Transverse colon (tissue), 4 donors: ENCODE measurements at regions not wholly inside any gene's neighbourhood (a gene's known extent, or its start where the extent isn't known, plus 50 kb on each side); places are given as distances from the start of the nearest gene placed in this dataset.

Experiments
- DNase-seq: peaks from one replicate; pipeline ENCODE4 v3.0.0-alpha.2; 2019
- H3K27ac ChIP-seq, 4 donors: fragments of 200-600 bp; sonication (generic); 2 replicates each; pipeline ENCODE4 v1.5.1; 2016 to 2018; ENCODE audit warnings: inconsistent platforms in 4 of 4
- H3K27me3 ChIP-seq: fragments of 200-600 bp; sonication (generic); 2 replicates; pipeline ENCODE4 v1.5.1; 2017; ENCODE audit warnings: inconsistent platforms
- H3K36me3 ChIP-seq, 4 donors: fragments of 200-600 bp; sonication (generic); 2 replicates each; pipeline ENCODE4 v1.5.1; 2017 to 2019; ENCODE audit warnings: inconsistent platforms in 4 of 4
- H3K4me1 ChIP-seq, 4 donors: fragments of 200-600 bp; sonication (generic); 2 replicates each; pipeline ENCODE4 v1.5.1; 2017 to 2020; ENCODE audit warnings: inconsistent platforms in 4 of 4
- H3K4me3 ChIP-seq, 4 donors: fragments of 200-600 bp; sonication (generic); 1 replicate in 1 of 4; 2 replicates in 3 of 4; pipeline versions ENCODE4 v1.5.1 to v1.6.1; 2017 to 2019; ENCODE audit warnings: inconsistent platforms in 4 of 4
- H3K9me3 ChIP-seq, 2 donors: fragments of 200-600 bp; sonication (generic); 2 replicates each; pipeline ENCODE4 v1.5.1; 2017 to 2019; ENCODE audit warnings: inconsistent platforms in 2 of 2
- CTCF ChIP-seq, 5 experiments: fragments of 200-600 bp in 3 of 5; fragments of 450-650 bp in 2 of 5; sonication (generic) in 3 of 5; IDR thresholded peaks; 1 replicate in 2 of 5; 2 replicates in 3 of 5; pipeline ENCODE4 v1.5.1; 2016 to 2017; ENCODE audit warnings: antibody characterized with exemption in 5 of 5, inconsistent platforms in 3 of 5, mild to moderate bottlenecking in 2 of 5, moderate library complexity in 1 of 5
- EP300 ChIP-seq: sonication (generic); formaldehyde crosslinking; IDR thresholded peaks from one replicate; pipeline ENCODE4 v1.6.1; 2017; ENCODE audit warnings: antibody characterized with exemption, low read depth
- POLR2A ChIP-seq: fragments of 450-650 bp; IDR thresholded peaks from one replicate; pipeline ENCODE4 v1.6.1; 2016; ENCODE audit warnings: antibody characterized with exemption, mild to moderate bottlenecking, moderate library complexity
- POLR2AphosphoS5 ChIP-seq, 3 donors: sonication (generic); formaldehyde crosslinking; IDR thresholded peaks; one replicate each; pipeline ENCODE4 v1.6.1; 2016; ENCODE audit warnings: antibody characterized with exemption in 3 of 3
- WGBS, 2 donors: methylation state at CpG; one replicate each; pipeline ENCODE4 v1.1.5; 2018; ENCODE audit warnings: low coverage in 1 of 2; 5-methylcytosine and 5-hydroxymethylcytosine counted together
- in situ Hi-C, 4 donors: fragments of 200-750 bp; cut with MboI; loops; one replicate each; pipeline versions ENCODE4 v1.15.0 to v1.15.1; 2017; ENCODE audit warnings: low sequenced_read_pairs in 3 of 4, low pct_ligation_motif_present in 1 of 4, low pct_unique_long_range_greater_than_20kb in 1 of 4
- intact Hi-C: fragments of 100-400 bp; cut with DNase I; formaldehyde crosslinking; loops from one replicate; pipeline ENCODE4 v1.15.1; 2023; ENCODE audit warnings: low total_unique reads

GRCh38 chr16:55263271-55264250 is 60.4 kb upstream of the IRX6 start:
- DNase-seq, result no peak
- Histone ChIP-seq H3K4me3 (no peak overlapping the region), H3K27me3 (no peaks in the 10 kb centered on the region), H3K9me3 (no peaks in the 10 kb centered on the region), H3K36me3 (no peaks in the 10 kb centered on the region), H3K4me1 (no peaks in the 10 kb centered on the region), H3K27ac (no peak overlapping the region)
- in situ Hi-C loops, result no loop called here
- TF ChIP-seq POLR2AphosphoS5 (IDR thresholded peaks at IDR 0.05), result no peak
- TF ChIP-seq CTCF (IDR thresholded peaks at IDR 0.05), result no peak
- 79 to 87% methylated on average over 3 to 9 of the region's 10 CpGs for WGBS, 2 donors
- intact Hi-C loops, result no loop called here

GRCh38 chr16:55264949-55265348 is 59.1 kb upstream of the IRX6 start:
- no peaks in the 10 kb centered on the region for H3K4me1 ChIP-seq
- no peaks in the 10 kb centered on the region for H3K9me3 ChIP-seq
- H3K27ac ChIP-seq, result no peak overlapping the region
- no peak for DNase-seq
- no peak overlapping the region for H3K4me3 ChIP-seq
- H3K36me3 ChIP-seq, result no peaks in the 10 kb centered on the region
- H3K27me3 ChIP-seq, result no peaks in the 10 kb centered on the region
- WGBS, 2 donors, result 63 to 79% methylated on average over 7 of the region's 7 CpGs
- in situ Hi-C loops, result no loop called here
- intact Hi-C loops, result no loop called here
- TF ChIP-seq CTCF (IDR thresholded peaks at IDR 0.05) (no peak), POLR2AphosphoS5 (IDR thresholded peaks at IDR 0.05) (no peak), EP300 (no peak), POLR2A (no peak)

GRCh38 chr16:55265926-55266325 is 58.1 kb upstream of the IRX6 start:
- in situ Hi-C loops, result no loop called here
- Histone ChIP-seq H3K36me3 (no peaks in the 10 kb centered on the region), H3K4me1 (no peaks in the 10 kb centered on the region), H3K27me3 (no peaks in the 10 kb centered on the region), H3K9me3 (no peaks in the 10 kb centered on the region), H3K27ac (no peak overlapping the region), H3K4me3 (no peak overlapping the region)
- intact Hi-C loops, result no loop called here
- WGBS, 2 donors, result 70 to 81% methylated on average over 2 of the region's 2 CpGs
- DNase-seq, result no peak
- TF ChIP-seq POLR2A, result no peak
- no peak for TF ChIP-seq EP300
- no peak for TF ChIP-seq CTCF (IDR thresholded peaks at IDR 0.05)
- no peak for TF ChIP-seq POLR2AphosphoS5 (IDR thresholded peaks at IDR 0.05)

- H3K36me3 ChIP-seq, result no peaks in the 10 kb centered on the region
- no peak overlapping the region for H3K27ac ChIP-seq
- 83 to 89% methylated on average over 1 to 5 of the region's 5 CpGs for WGBS, 2 donors
- H3K4me1 ChIP-seq, result no peaks in the 10 kb centered on the region
- H3K9me3 ChIP-seq, result no peaks in the 10 kb centered on the region
- DNase-seq, result no peak
- H3K4me3 ChIP-seq, result no peak overlapping the region
- in situ Hi-C loops (no loop called here), intact Hi-C loops (no loop called here)
- no peaks in the 10 kb centered on the region for H3K27me3 ChIP-seq
- TF ChIP-seq POLR2A (no peak), POLR2AphosphoS5 (IDR thresholded peaks at IDR 0.05) (no peak), EP300 (no peak), CTCF (IDR thresholded peaks at IDR 0.05) (no peak)
Measured at GRCh38 chr16:55271945-55272513, 52.0 kb upstream of the IRX6 start.
